Stimulated activated CD4-positive, alpha-beta T cell treated with anti-CD3 and anti-CD28 coated beads, TNF-alpha, amount 100 ng/mL, for 48 hours (primary cell): ENCODE measurements at regions not wholly inside any gene's neighbourhood (a gene's known extent, or its start where the extent isn't known, plus 50 kb on each side); places are given as distances from the start of the nearest gene placed in this dataset.
"Not testable (repeated sequence)": the region's sequence is repeated elsewhere in the genome, so short reads cannot be mapped to it uniquely, and the experiment has no call there.

Experiments
- DNase-seq, 3 donors: peaks; one replicate each; pipeline ENCODE4 v3.0.0-alpha.2; 2020; ENCODE audit warnings: low read depth in 3 of 3

GRCh38 chr14:43172899-43173548 lies 1334.1 kb downstream of the FSCB start:
- DNase-seq: no peak

DNA sequence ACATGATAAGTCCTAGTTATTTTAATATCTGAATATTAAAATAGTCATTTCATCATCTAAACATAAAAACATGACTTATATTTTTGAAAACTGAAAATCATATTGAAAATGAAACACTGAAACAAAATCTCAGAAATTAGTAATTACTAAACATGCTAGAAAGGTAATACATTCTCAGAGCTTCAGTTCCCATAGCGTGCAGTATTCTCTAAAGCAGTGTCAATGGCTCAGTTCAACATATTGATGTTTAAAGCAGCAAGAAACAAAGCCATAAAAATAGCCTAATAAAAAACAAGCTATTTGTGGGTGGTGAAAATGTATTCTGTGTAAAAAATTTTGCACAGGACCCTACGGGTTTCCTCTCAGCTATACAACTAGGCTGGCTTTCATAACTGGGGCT lies 1337.4 kb downstream of the FSCB start:
- DNase-seq: no peak

- DNase-seq: no peak
Measured at GRCh38 chr14:43168371-43168925, 1338.6 kb downstream of the FSCB start.

GRCh38 chr14:43166163-43166562 lies 1340.9 kb downstream of the FSCB start:
- DNase-seq: no peak

DNA sequence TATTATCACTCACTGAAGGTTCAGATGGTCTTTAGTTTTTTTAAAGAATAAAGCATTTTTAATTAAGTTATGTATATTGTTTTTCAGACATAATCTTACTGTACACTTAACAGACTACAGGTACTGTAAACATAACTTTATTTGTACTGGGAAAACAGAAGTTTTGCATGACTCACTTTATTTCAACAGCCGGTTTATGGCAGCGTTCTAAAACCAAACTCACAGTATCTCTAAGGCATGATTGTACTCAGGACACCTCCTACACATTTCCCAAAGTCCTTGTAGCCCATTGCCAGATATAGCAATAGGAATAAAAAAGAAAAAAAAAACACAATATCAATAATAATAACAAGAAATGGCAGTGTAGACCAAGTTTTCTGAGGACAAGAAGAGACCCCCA lies 1341.4 kb downstream of the FSCB start:
- DNase-seq: no peak

- DNase-seq: no peak
Measured at GRCh38 chr14:43161477-43161876, 1345.6 kb downstream of the FSCB start.

GRCh38 chr14:43157661-43158060 lies 1349.4 kb downstream of the FSCB start:
- DNase-seq: no peak

GRCh38 chr14:43155924-43156323 lies 1351.2 kb downstream of the FSCB start:
- DNase-seq: no peak

GRCh38 chr14:43155258-43155657 lies 1351.8 kb downstream of the FSCB start:
- no peak for DNase-seq

DNA sequence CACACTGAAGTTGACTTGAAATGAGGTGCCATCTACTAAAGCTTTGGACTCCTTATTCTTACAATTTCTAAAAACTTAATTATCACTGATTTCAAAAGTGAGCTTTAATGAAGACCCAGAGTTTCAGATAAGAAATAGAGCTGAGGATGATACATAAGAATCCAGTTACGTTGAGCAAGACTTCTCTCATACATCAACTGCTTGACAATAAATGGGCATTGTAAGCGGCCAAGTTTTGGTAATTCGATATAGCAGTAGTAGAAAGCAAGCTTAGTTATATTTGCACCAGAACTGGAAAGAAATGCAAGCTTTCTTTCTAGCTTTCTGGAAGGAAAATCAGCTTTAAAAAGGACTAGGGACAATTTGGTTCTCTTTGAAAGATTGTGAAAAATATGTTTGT lies 1359.6 kb downstream of the FSCB start:
- no peak for DNase-seq

DNA sequence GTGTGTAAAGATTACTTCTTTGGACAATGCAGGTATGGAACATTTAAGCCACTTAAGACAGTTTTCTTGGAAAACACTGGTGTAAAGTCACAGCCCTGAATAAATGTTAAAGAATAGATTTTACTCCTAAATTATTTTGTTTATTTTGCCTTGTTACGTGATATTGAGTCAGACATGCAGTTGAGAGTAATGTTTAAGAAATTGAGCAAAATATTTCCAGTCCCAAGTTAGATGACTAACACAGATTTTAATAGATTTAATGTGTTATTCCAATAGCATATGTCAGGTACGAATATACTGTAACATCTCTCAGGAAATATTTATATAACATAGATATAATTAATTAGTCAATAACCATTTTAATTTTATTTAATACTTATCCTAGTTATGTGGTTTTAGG lies 1361.7 kb downstream of the FSCB start:
- no peak for DNase-seq

DNA sequence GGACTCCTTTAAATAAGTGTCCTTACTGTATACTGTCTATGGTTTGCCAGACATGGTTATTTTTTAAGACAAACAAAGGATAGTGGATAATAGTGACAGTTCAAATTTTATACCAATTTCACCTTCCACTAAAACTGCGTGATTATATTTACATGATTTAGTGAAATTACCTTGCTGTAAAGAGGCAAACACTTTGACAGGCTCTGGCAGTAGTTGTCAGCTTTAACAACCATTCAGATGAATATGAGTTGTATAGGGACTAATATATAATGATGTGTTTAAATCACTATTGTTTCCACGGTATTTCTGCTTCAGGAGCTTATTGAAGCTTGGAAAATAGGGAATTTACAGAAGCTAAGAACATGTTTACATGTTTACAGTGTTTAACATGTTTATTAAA lies 1364.0 kb downstream of the FSCB start:
- DNase-seq: no peak

- no peak for DNase-seq
Measured at GRCh38 chr14:43141636-43142191, 1365.4 kb downstream of the FSCB start.

GRCh38 chr14:43140453-43140852 lies 1366.6 kb downstream of the FSCB start:
- no peak for DNase-seq

GRCh38 chr14:43135877-43136411 lies 1371.1 kb downstream of the FSCB start:
- no peak for DNase-seq

GRCh38 chr14:43132441-43132840 lies 1374.6 kb downstream of the FSCB start:
- DNase-seq: no peak

DNA sequence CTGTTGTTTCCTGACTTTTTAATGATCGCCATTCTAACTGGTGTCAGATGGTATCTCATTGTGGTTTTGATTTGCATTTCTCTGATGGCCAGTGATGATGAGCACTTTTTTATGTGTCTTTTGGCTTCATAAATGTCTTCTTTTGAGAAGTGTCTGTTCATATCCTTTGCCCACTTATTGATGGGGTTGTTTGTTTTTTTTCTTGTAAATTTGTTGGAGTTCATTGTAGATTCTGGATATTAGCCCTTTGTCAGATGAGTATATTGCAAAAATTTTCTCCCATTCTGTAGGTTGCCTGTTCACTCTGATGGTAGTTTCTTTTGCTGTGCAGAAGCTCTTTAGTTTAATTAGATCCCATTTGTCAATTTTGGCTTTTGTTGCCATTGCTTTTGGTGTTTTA lies 1378.7 kb downstream of the FSCB start:
- DNase-seq: not testable (repeated sequence)

- not testable (repeated sequence) for DNase-seq
Measured at GRCh38 chr14:43127874-43128273, 1379.2 kb downstream of the FSCB start.

DNA sequence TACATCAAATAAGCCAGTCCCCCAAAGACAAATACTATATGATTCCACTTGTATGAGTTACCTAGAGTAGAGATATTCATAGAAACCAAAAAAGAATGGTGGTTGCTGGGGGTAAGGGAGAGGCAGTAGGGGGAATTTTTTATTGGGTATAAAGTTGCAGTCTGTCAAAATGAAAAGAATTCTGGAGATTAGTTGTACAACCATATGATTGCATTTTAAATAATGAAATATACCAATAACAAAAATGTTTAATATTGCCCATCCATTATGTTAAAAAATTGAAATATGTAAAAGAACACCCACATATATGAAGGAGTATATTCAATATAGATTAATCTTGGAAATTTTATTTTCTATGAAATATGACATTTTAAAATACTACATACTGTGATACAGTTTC lies 1383.5 kb downstream of the FSCB start:
- no peak for DNase-seq

- no peak for DNase-seq
Measured at GRCh38 chr14:43119672-43120071, 1387.4 kb downstream of the FSCB start.

DNA sequence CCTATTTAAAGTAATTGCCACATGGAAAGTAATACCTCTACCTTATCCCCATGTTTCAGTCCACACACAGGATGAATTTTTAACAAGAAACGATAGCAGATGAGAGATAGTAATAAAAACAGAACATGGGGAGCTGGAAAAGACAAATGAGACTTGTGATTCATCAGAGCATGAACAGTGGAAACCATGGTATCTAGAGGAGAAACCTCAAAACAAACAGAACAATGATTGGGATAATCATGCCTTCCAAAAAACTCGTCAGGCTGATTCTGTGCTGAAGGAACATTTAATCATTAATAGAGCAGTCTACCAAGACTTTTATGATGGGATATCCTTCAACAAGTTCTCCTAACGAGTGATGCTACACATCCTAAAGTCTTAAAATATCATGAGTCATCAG lies 1390.7 kb downstream of the FSCB start:
- no peak for DNase-seq

GRCh38 chr14:43105305-43105704 lies 1401.8 kb downstream of the FSCB start:
- no peak for DNase-seq

DNA sequence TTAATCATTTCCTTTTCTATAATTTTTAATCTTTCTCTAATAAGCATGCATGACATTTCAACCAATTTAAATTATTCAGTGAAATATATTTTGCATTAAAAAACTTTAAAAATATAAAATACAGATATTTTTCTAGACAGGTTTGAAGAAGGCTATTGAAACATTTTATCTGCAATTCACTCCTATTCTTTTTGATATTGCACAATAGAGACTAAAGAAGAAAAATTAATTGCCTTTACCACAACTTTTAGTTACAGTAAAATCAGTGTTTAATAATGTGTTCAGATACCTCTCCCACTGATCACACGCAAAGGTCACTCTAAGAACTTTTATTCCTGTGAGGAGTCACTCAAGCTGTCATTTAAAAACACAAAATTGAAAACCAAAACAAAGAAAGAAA lies 1416.7 kb downstream of the FSCB start:
- no peak for DNase-seq
